Retinal pigment epithelial cell (primary cell): ENCODE measurements at regions not wholly inside any gene's neighbourhood (a gene's known extent, or its start where the extent isn't known, plus 50 kb on each side); places are given as distances from the start of the nearest gene placed in this dataset.

Source experiments
- DNase-seq: peaks from one replicate; pipeline ENCODE4 v3.0.0-alpha.2; 2010; ENCODE audit warnings: low read depth
- H3K4me3 ChIP-seq: 2 replicates; pipeline ENCODE4 v1.5.1; 2011; ENCODE audit warnings: mild to moderate bottlenecking, low read length, control low read depth, moderate library complexity
- TF ChIP-seq, protein P1 (sequence below): conservative IDR thresholded peaks from 2 replicates; pipeline ENCODE4 v1.5.1; 2011; ENCODE audit warnings: low read depth, low read length, control low read depth, inconsistent platforms

DNA sequence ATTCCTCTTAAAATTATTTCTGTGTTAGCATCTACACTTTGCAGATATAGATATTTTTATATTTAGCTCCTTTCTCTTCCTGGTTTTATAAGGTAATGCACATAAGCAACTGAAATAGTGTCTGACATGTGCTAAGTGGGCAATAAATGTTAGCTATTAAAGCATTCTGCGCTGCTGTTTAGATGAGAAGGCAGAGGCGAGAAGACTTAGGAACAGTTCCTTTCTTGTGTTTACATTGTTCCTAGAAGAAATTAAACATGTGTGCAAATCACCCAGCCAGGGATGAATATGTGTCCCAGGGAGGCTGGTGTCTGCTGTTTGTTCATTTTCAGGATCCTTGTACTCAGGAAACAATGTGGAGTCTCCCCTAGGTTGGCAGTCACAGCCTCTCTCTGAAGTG is 292.3 kb downstream of the PMP22 start:
- no peak for DNase-seq
- TF ChIP-seq, protein P1, sequence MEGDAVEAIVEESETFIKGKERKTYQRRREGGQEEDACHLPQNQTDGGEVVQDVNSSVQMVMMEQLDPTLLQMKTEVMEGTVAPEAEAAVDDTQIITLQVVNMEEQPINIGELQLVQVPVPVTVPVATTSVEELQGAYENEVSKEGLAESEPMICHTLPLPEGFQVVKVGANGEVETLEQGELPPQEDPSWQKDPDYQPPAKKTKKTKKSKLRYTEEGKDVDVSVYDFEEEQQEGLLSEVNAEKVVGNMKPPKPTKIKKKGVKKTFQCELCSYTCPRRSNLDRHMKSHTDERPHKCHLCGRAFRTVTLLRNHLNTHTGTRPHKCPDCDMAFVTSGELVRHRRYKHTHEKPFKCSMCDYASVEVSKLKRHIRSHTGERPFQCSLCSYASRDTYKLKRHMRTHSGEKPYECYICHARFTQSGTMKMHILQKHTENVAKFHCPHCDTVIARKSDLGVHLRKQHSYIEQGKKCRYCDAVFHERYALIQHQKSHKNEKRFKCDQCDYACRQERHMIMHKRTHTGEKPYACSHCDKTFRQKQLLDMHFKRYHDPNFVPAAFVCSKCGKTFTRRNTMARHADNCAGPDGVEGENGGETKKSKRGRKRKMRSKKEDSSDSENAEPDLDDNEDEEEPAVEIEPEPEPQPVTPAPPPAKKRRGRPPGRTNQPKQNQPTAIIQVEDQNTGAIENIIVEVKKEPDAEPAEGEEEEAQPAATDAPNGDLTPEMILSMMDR: no peak
- H3K4me3 ChIP-seq: no peak overlapping the region

GRCh38 chr17:14971054-14971453 is 294.1 kb downstream of the PMP22 start:
- DNase-seq: no peak
- no peak overlapping the region for H3K4me3 ChIP-seq
- TF ChIP-seq, protein P1: no peak

DNA sequence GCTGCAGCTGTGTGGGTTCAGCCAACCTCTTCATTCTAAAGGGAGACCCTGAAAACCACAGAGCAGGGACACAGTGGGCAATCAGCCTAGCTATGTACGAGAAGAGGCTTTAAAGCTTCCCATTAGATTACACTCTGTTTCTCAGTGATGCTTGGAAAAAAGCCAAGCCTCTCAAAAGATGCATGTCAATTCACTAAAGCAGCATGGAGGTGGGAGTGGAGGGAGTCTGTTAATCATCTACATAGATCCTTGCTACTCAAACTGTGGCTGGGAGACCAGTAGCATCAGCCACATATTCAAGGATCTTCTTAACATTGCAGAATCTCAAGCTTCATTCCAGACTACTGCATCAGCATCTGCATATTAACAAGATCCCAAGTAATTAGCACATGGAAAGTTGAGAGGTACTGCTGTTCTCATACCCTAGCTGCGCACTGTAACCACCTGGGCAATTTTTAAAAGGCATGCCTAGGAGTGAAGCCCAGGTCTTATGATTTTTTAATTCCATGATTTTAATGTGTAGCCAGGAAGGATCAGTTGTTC is 305.9 kb downstream of the PMP22 start:
- TF ChIP-seq, protein P1: no peak
- no peak overlapping the region for H3K4me3 ChIP-seq
- DNase-seq: no peak

DNA sequence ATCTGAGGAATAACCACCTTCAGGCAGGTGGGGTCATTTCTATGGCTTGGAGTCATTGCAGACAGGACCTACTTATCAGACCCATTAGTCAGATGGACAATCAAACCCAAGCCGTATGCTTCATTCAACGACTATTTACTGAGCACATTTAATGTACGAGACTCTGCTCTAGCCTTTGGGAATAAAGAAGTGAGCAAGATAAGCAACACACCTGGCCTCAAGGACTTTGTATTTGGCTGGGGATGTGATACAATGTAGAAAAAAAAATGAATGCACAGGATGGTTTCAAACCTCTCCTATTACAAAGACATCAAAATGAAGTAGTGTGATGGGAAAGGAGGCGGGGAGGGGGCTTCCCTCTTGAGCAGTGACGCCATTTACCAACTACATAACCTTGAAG is 311.7 kb downstream of the PMP22 start:
- no peak overlapping the region for H3K4me3 ChIP-seq
- no peak for DNase-seq
- TF ChIP-seq, protein P1: no peak

- H3K4me3 ChIP-seq: no peak overlapping the region
- TF ChIP-seq, protein P1: no peak
- no peak for DNase-seq
These were observed 314.4 kb downstream of the PMP22 start for GRCh38 chr17:14950686-14951085.

- DNase-seq: no peak
- TF ChIP-seq, protein P1: no peak
- H3K4me3 ChIP-seq: no peak overlapping the region
These were observed 314.9 kb downstream of the PMP22 start for GRCh38 chr17:14950216-14950615.

DNA sequence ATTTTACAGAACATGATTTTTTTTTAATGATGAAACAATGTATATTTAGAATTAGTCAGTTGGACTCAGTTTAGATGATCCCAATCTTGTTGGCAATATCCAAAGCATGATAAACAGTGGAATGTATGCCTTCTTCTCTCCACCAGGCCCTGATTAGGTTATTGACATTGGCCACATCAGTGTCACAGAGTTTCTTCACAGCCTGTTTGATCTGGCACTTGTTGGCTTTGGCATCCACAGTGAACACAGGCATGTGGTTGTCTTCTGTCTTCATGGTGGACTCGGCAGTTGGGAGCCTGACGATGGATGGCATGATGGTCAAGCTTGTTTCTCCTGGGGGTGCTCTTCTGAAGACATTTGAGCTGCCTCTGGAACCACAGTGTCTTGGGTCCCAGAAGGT is 317.5 kb downstream of the PMP22 start:
- no peak for DNase-seq
- TF ChIP-seq, protein P1: no peak
- H3K4me3 ChIP-seq: no peak overlapping the region
